ENCODE measurements at regions not wholly inside any gene's neighbourhood (a gene's known extent, or its start where the extent isn't known, plus 50 kb on each side); places are given as distances from the start of the nearest gene placed in this dataset.

GRCh38 chr4:128658214-128658631, 151.3 kb upstream of the JADE1 start:
- peaks cover 8% of the 10 kb centered on the region for H3K9me3 Mint-ChIP-seq (ENCODE audit: insufficient read depth)
- WGBS (ENCODE audit: insufficient coverage): 41% methylated on average over 3 of the region's 4 CpGs
- no peak for ATAC-seq (ENCODE audit: low read depth)
- Histone ChIP-seq H3K36me3 (replicated peaks in 1 of 2; ENCODE audit: control extremely low read depth in 1 of 2, control insufficient read depth in 1 of 2, extremely low read depth in 1 of 2, insufficient read depth in 2 of 2, low read length in 1 of 2) (no peaks in the 10 kb centered on the region), H3K4me2 (replicated peaks; ENCODE audit: low read depth, low read length, poor library complexity, severe bottlenecking) (peak overlapping the region; percentile 2), H3K9ac (ENCODE audit: low read length) (no peak overlapping the region), H3K4me3 (ENCODE audit: control extremely low read depth in 1 of 5, extremely low read depth in 1 of 5, insufficient read depth in 1 of 5, low read depth in 2 of 5, low read length in 4 of 5) (no peak overlapping the region), H4K20me1 (ENCODE audit: control insufficient read depth, insufficient read depth, low read length, poor library complexity, severe bottlenecking) (no peaks in the 10 kb centered on the region), H2AFZ (ENCODE audit: insufficient read depth, low read depth, low read length, poor library complexity, severe bottlenecking) (peak overlapping the region; percentile 32), H3K27me3 (replicated peaks in 1 of 4; ENCODE audit: control extremely low read depth in 1 of 4, control insufficient read depth in 3 of 4, insufficient read depth in 4 of 4, low read length in 3 of 4) (no peaks in the 10 kb centered on the region), H3K79me2 (ENCODE audit: control insufficient read depth, insufficient read depth, low read length) (no peaks in the 10 kb centered on the region), H3K4me1 (ENCODE audit: control insufficient read depth in 2 of 2, insufficient read depth in 2 of 2, low read length in 2 of 2) (peaks cover 15 to 17% of the 10 kb centered on the region in 2 donors), H3K27ac (ENCODE audit: low read length in 2 of 2) (peak overlapping the region in 1 of 2 donors; percentile 10), H3K9me3 (ENCODE audit: control extremely low read depth in 1 of 3, control insufficient read depth in 2 of 3, insufficient read depth in 1 of 3, low read length in 2 of 3) (peaks cover 0 to 9% (median 6%) of the 10 kb centered on the region in 3 donors)
- H3K4me3 Mint-ChIP-seq: no peak overlapping the region
- no peak for TF ChIP-seq EZH2 (IDR thresholded peaks at IDR 0.05; ENCODE audit: borderline replicate concordance, insufficient read depth, low read depth, low read length, poor library complexity, severe bottlenecking)
- TF ChIP-seq CTCF (IDR thresholded peaks at IDR 0.05): no peak
- no peak for DNase-seq
- H3K27ac Mint-ChIP-seq: no peak overlapping the region
- intact Hi-C loops (cut with micrococcal nuclease): no loop called here
- peaks cover 12% of the 10 kb centered on the region for H3K4me1 Mint-ChIP-seq
- ChIA-PET POLR2A (no interaction called here), CTCF (no interaction called here)
- H3K27me3 Mint-ChIP-seq: peaks cover 4% of the 10 kb centered on the region

- H3K4me3 Mint-ChIP-seq: no peak overlapping the region
- H2AFZ ChIP-seq (ENCODE audit: insufficient read depth, low read depth, low read length, poor library complexity, severe bottlenecking): peak overlapping the region; percentile 32
These were observed 151.9 kb upstream of the JADE1 start for GRCh38 chr4:128657638-128658037.

More at GRCh38 chr4:128657638-128658037, 151.9 kb upstream of the JADE1 start:
- WGBS (ENCODE audit: insufficient coverage): 93% methylated on average over 2 of the region's 4 CpGs
- Histone ChIP-seq H3K4me3 (ENCODE audit: control extremely low read depth in 1 of 5, extremely low read depth in 1 of 5, insufficient read depth in 1 of 5, low read depth in 2 of 5, low read length in 4 of 5) (no peak overlapping the region), H4K20me1 (ENCODE audit: control insufficient read depth, insufficient read depth, low read length, poor library complexity, severe bottlenecking) (no peaks in the 10 kb centered on the region), H3K36me3 (replicated peaks in 1 of 2; ENCODE audit: control extremely low read depth in 1 of 2, control insufficient read depth in 1 of 2, extremely low read depth in 1 of 2, insufficient read depth in 2 of 2, low read length in 1 of 2) (no peaks in the 10 kb centered on the region), H3K4me1 (ENCODE audit: control insufficient read depth in 2 of 2, insufficient read depth in 2 of 2, low read length in 2 of 2) (peaks cover 10 to 14% of the 10 kb centered on the region in 2 donors), H3K27me3 (replicated peaks in 1 of 4; ENCODE audit: control extremely low read depth in 1 of 4, control insufficient read depth in 3 of 4, insufficient read depth in 4 of 4, low read length in 3 of 4) (no peaks in the 10 kb centered on the region), H3K27ac (ENCODE audit: low read length in 2 of 2) (peak overlapping the region in 1 of 2 donors; percentile 10), H3K9me3 (ENCODE audit: control extremely low read depth in 1 of 3, control insufficient read depth in 2 of 3, insufficient read depth in 1 of 3, low read length in 2 of 3) (peaks cover 0 to 9% (median 6%) of the 10 kb centered on the region in 3 donors), H3K9ac (ENCODE audit: low read length) (no peak overlapping the region), H3K4me2 (replicated peaks; ENCODE audit: low read depth, low read length, poor library complexity, severe bottlenecking) (no peak overlapping the region), H3K79me2 (ENCODE audit: control insufficient read depth, insufficient read depth, low read length) (no peaks in the 10 kb centered on the region)
- intact Hi-C loops (cut with micrococcal nuclease): no loop called here
- Mint-ChIP-seq H3K27me3 (peaks cover 4% of the 10 kb centered on the region), H3K27ac (no peak overlapping the region), H3K9me3 (ENCODE audit: insufficient read depth) (peaks cover 8% of the 10 kb centered on the region), H3K4me1 (peaks cover 9% of the 10 kb centered on the region)
- ChIA-PET CTCF (no interaction called here), POLR2A (no interaction called here)
- TF ChIP-seq CTCF (IDR thresholded peaks at IDR 0.05) (no peak), EZH2 (IDR thresholded peaks at IDR 0.05; ENCODE audit: borderline replicate concordance, insufficient read depth, low read depth, low read length, poor library complexity, severe bottlenecking) (no peak)
- no peak for ATAC-seq (ENCODE audit: low read depth)
- no peak for DNase-seq
